ENCODE measurements at regions not wholly inside any gene's neighbourhood (a gene's known extent, or its start where the extent isn't known, plus 50 kb on each side); places are given as distances from the start of the nearest gene placed in this dataset.

GRCh38 chr3:117863146-117863545 is 1153.6 kb downstream of the TUSC7 start (continued):
- TF ChIP-seq CBX5 (IDR thresholded peaks at IDR 0.05; ENCODE audit: low read depth, low read length), result no peak
- TF ChIP-seq SP4 (IDR thresholded peaks at IDR 0.05; ENCODE audit: low read length), result no peak
